Peyer's patch (tissue), 4 donors: ENCODE measurements at regions not wholly inside any gene's neighbourhood (a gene's known extent, or its start where the extent isn't known, plus 50 kb on each side); places are given as distances from the start of the nearest gene placed in this dataset.
"Not testable (repeated sequence)": the region's sequence is repeated elsewhere in the genome, so short reads cannot be mapped to it uniquely, and the experiment has no call there.

ENCODE experiments used
- POLR2A ChIP-seq, 2 donors: fragments of 450-650 bp; IDR thresholded peaks; one replicate each; pipeline ENCODE4 v1.5.1; 2017; ENCODE audit warnings: antibody characterized with exemption in 2 of 2, mild to moderate bottlenecking in 2 of 2, moderate library complexity in 2 of 2
- TF ChIP-seq, protein P1 (sequence below), 6 experiments: fragments of 450-650 bp in 4 of 6; fragments of 200-600 bp in 2 of 6; sonication (generic) in 1 of 6; IDR thresholded peaks; one replicate each; pipeline ENCODE4 v1.5.1; 2017 to 2019; ENCODE audit warnings: antibody characterized with exemption in 6 of 6, mild to moderate bottlenecking in 3 of 6, moderate library complexity in 1 of 6

- TF ChIP-seq POLR2A (IDR thresholded peaks at IDR 0.05), result not testable (repeated sequence)
- TF ChIP-seq, protein P1, sequence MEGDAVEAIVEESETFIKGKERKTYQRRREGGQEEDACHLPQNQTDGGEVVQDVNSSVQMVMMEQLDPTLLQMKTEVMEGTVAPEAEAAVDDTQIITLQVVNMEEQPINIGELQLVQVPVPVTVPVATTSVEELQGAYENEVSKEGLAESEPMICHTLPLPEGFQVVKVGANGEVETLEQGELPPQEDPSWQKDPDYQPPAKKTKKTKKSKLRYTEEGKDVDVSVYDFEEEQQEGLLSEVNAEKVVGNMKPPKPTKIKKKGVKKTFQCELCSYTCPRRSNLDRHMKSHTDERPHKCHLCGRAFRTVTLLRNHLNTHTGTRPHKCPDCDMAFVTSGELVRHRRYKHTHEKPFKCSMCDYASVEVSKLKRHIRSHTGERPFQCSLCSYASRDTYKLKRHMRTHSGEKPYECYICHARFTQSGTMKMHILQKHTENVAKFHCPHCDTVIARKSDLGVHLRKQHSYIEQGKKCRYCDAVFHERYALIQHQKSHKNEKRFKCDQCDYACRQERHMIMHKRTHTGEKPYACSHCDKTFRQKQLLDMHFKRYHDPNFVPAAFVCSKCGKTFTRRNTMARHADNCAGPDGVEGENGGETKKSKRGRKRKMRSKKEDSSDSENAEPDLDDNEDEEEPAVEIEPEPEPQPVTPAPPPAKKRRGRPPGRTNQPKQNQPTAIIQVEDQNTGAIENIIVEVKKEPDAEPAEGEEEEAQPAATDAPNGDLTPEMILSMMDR (IDR thresholded peaks at IDR 0.05), result not testable (repeated sequence)
Measured at GRCh38 chr14:105731221-105731985, 205.0 kb downstream of the TMEM121 start.
